ENCODE measurements at regions not wholly inside any gene's neighbourhood (a gene's known extent, or its start where the extent isn't known, plus 50 kb on each side); places are given as distances from the start of the nearest gene placed in this dataset.
"Not testable (repeated sequence)": the region's sequence is repeated elsewhere in the genome, so short reads cannot be mapped to it uniquely, and the experiment has no call there.

- no peak for DNase-seq
These were observed 139.1 kb upstream of the FMN2 start for GRCh38 chr1:239952348-239953308.

- no peak for DNase-seq
These were observed 136.8 kb upstream of the FMN2 start for GRCh38 chr1:239954836-239955235.

GRCh38 chr1:239955431-239955830 is 136.3 kb upstream of the FMN2 start:
- no peak for DNase-seq

- DNase-seq, result no peak
These were observed 135.4 kb upstream of the FMN2 start for GRCh38 chr1:239956263-239956662.

DNA sequence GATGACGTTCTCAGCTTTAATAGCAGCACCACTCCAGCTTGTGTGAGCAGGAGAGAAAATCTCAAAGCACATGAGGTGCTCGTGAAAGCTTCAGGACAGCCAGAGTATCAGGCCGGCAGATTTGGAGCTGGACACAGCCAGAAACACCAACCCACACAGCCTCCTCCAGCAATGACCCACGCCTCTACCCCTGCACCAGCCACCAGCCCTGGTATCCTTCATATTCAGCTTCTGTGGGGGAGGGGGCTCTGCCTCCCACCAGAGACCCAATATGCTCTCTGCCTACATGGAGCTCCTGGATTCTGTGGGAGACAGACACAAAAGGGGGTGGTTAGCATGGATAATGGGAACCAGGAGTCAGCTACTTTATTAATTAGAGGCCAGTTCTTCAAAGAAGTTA is 133.6 kb upstream of the FMN2 start:
- DNase-seq, result no peak

DNA sequence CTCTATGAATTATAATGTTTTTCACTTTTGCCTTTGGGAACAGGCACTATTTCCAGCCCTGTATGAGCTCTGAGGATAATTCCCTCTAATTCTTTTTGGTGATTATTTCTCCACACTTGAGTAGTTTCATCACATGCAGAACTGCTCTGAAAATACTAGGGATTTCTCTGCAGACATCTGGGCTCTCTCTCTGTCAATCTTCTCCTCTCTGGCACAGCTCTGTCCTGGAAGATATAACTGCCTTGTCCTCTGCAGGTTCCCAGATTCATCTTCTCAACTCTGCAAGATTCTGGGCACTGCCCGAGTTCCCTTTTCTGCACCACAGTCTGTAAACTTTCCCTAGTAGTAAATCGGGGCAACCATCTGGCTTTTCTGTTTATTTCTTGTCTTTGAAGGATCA is 131.3 kb upstream of the FMN2 start:
- no peak for DNase-seq

DNA sequence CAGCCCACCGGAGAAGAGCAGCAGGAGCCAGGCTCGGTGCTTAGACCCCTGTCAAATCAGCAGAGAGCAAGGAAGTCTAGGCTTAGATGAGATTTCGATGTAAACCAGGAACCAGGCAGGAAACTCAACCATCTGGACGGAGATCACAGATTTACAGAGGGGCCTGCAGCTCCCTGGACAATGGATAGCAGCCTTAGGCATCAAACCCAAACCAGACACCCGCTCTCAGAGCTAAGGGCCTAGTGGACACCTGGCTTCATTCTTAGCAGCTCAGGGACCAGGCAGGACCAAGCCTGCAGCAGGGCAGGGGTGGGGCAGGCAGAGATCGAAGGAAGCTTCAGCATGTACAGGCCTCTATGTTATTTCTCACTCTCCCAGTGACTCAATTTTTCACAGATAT is 127.8 kb upstream of the FMN2 start:
- no peak for DNase-seq

GRCh38 chr1:239976130-239976968 is 115.3 kb upstream of the FMN2 start:
- DNase-seq, result no peak

- no peak for DNase-seq
These were observed 114.3 kb upstream of the FMN2 start for GRCh38 chr1:239977416-239977815.

DNA sequence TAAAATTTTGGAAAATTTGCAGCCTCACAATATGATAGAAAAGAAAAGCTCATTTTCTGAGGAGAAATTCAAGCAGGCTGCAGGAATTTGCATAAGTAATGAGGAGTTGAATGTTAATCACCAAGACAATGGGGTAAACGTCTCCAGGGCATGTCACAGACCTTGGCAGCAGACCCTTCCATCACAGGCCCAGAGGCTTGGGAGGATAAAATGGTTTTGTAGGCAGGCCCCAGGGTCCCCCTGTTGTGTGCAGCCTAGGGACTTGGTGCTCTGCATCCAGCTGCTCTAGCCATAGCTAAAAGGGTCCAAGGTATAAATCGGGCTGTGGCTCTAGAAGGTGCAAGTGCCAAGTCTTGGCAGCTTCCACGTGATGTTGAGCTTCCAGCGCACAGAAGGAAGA is 112.2 kb upstream of the FMN2 start:
- DNase-seq, result no peak

DNA sequence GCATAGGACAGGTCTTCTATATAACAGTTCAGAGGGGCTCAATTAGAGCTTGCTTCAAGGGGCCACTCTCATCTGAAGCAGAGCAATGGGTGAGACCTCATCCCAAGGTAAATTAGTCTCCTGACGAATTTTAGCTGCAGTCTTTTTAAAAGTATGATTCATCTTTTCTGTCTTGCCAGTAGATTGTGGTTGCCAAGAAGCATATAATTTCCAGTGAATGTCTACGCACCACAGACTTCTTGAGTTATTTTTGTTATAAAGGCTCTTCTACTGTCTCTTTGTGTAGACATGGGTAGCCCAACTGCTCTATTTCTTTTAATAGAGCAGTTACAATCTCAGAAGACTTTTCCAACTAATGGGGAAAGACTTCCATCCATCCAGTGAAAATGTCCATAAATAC is 108.9 kb upstream of the FMN2 start:
- no peak for DNase-seq

- no peak for DNase-seq
These were observed 106.6 kb upstream of the FMN2 start for GRCh38 chr1:239985044-239985443.

- no peak for DNase-seq
These were observed 104.5 kb upstream of the FMN2 start for GRCh38 chr1:239987103-239987745.

GRCh38 chr1:239989990-239990389 is 101.7 kb upstream of the FMN2 start:
- no peak for DNase-seq

GRCh38 chr1:239992566-239992965 is 99.1 kb upstream of the FMN2 start:
- DNase-seq, result not testable (repeated sequence)

DNA sequence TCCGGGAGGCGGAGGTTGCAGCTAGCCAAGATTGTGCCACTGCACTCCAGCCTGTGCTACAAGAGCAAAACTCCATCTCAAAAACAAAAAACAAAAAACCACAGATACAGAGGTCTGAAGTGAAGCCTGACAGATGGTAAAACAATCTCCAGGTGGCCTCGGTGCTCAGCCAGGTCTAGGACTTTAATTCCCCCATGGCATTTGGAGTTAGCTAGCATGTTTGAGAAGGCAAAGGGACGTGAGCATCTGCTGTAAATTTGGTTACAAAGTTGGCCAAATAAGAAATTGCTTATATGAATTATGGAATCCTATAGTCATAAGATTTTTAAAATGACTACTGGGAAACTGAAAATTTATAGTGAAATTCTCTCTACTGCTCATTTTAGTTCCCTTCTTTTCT is 98.3 kb upstream of the FMN2 start:
- DNase-seq, result no peak

GRCh38 chr1:239995281-239995680 is 96.4 kb upstream of the FMN2 start:
- no peak for DNase-seq

DNA sequence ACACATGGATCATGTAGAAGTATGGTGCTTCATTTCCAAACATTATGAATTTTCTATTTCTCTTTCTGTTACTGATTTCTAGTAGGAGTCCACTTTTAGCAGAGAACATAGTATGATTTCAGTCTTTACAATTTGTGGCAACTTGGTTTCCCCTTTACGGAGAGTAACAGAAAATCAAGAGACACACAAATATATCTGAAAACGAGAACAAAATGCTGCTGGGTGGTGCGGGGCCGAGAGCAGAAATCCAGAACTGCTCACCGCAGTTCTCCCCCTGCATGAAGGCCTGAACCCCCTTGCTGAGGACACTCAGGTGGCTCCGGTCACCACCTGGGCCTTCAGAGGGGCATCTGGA is 94.5 kb upstream of the FMN2 start:
- DNase-seq, result no peak

GRCh38 chr1:239997515-239998311 is 94.0 kb upstream of the FMN2 start:
- no peak for DNase-seq

DNA sequence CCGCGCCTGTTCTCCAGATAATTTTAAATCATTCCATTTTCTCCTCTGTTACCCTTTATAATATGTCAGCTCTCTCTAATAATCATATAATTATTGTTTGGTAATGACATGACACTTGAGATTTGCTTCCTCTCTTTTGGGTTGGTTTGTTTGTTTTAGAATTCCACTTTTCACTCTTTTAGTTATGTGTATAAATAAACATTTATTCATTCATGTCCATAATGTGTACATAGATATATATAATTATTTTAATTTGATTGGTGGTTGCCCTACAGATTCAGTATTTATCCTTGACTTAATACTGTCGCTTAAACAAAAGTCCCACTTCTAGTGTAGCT is 93.4 kb upstream of the FMN2 start:
- DNase-seq, result no peak

GRCh38 chr1:239999170-239999569 is 92.5 kb upstream of the FMN2 start:
- DNase-seq, result no peak

DNA sequence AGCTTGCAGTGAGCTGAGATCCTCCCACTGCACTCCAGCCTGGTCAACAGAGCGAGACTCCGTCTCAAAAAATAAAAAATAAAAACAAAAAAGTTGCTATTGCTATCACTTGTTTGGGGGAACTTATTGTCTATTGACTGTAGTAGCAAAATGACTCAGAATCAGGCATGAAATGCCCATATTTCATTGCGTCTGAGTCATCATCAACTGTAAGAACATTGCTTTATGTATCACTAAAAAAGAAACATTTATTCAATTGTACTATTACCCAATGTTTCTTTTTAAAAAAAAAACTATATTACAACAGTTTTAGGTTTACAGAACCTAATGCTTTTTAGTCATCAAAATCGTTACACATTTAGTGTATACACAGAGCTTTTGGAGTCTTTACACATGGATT is 91.0 kb upstream of the FMN2 start:
- no peak for DNase-seq

- DNase-seq, result no peak
These were observed 90.4 kb upstream of the FMN2 start for GRCh38 chr1:240001177-240001740.

Data from NCI-H510A (cell line).